Superior temporal gyrus (tissue), 1 donor: ENCODE measurements at regions not wholly inside any gene's neighbourhood (a gene's known extent, or its start where the extent isn't known, plus 50 kb on each side); places are given as distances from the start of the nearest gene placed in this dataset.

Source experiments
- DNase-seq: peaks from one replicate; pipeline ENCODE4 v3.0.0-alpha.2; 2016; ENCODE audit errors: extremely low spot score

DNA sequence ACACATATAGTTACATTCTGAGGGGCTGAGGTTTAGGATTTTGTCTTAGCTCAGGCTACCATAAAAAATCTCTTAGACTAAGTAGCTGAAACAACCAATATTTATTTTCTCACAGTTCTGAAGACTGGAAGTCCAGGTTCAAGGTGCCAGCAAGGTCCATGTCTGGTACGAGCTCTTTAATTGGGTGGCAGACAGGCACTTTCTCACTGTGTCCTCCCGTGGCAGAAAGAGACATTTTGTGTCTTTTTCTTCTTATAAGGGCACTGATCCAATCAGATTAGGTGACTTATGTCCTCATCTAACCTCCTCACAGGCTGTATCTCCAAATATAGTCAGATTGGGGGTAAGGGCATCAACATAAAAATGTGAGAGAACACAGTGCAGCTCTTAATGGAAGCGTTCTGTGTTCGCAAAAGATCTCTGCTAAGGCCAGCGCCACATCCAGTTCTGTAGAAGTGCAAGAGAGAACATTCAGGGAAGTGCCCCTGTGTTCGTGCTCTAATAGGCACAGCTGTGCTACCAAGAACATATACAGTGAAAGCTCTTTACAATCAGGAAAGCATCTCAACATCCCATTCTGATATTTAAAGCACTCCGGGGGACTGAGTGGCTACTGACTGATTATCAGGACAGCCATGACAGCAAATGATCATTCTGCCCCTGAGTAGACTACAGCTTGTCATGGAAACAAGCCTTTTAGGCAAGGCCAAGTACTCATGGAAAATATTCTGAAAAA lies 819.2 kb downstream of the LIG4 start:
- no peak for DNase-seq

- no peak for DNase-seq
These were observed 823.1 kb downstream of the LIG4 start for GRCh38 chr13:107392205-107392604.

DNA sequence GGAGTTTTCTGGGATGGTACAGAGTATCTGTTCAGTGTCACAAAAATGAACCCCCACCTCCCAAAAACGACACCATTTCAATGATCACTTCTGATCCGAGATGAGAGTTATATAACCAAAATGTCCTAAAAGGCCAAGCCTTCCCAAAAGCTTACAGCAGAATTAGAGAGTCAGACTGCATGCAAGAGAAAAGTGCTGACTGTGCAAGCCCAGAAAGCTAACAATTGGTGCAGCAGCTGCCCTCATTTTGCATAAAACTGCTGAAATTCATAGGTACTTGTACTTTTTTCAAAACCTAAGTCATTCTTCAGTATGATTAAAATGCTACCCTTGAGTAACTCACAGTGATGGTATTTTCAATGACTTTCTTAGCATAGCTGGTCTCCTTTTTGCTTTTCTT lies 819.6 kb upstream of the ARGLU1 start:
- DNase-seq: no peak

GRCh38 chr13:107379407-107380155 lies 811.6 kb upstream of the ARGLU1 start:
- DNase-seq: no peak

DNA sequence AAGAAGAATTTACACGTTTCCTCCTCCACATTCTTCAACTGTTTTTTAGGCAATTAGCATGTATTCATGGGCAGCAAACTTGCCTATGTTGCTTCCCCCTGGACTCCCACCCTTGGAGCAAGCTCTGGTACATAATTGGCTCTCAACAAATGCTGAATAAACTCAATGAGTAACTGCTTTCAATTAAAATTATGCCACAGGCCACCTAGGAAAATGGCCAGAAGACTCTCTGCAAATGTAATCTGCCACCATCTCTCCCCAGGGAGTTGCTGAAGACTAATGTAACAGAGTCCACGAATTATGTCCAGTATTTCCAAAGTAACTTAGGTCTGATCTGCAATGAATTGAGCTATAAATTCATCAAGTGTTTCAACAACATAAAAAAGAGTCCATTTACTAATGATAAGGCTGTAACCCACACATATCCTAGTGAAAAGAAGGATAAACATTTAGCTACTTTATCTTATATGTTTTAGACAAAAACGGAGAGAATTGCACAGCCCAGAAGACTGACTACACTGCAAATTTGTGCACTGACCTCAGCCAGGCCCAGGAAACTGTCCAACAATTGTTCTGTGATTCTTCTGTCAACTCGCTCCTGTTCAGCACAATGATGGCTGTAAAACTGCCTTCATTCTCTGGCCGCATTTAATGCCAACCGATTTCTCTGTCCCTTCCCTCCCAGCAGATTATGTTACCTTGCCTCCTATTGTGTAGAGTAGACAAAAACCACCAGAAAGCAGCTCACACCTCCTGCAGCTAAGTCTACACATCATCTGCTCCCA lies 808.6 kb upstream of the ARGLU1 start:
- peak; percentile 66 for DNase-seq

GRCh38 chr13:107375701-107376340 lies 807.9 kb upstream of the ARGLU1 start:
- DNase-seq: no peak

- no peak for DNase-seq
These were observed 806.1 kb upstream of the ARGLU1 start for GRCh38 chr13:107374038-107374437.

DNA sequence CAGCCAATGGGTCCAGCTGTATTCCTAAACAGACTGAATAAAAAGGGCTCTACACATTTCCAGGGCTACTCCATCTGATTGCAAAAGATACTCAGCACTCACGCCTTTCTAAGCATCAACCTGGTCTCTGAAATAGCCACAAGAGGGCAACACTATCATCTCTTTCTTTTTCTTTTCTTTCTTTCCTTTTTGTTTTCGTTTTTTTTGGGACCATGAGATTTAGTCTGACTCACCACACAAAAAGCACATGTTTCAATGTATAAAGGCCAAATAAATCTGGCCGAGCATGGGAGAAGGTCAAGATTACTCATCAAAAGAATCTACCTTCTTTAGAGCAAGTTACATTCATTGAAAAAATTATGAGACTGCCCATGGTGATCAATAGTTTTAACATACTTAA lies 805.6 kb upstream of the ARGLU1 start:
- peak; percentile 81 for DNase-seq

GRCh38 chr13:107370015-107370785 lies 802.3 kb upstream of the ARGLU1 start:
- peak; percentile 43 for DNase-seq

DNA sequence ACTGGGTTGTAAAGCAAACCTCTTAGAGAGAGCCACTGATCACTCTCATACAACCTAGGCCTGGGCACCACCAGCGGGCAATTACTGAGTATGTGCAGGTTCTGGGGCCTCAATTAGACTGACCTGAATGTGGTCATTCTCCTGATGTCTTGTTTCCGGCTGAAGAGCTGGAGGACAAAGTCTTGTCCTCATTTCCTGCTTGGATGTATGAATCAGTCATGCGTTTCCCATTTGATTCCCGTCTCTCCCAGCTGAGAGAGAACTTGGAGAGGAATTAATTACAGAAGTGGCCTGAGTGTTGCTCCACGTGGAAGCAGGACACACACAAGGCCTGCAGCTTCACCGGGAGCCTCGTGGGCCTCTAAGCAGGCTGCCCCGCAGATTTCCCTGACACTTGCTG lies 799.3 kb upstream of the ARGLU1 start:
- no peak for DNase-seq

DNA sequence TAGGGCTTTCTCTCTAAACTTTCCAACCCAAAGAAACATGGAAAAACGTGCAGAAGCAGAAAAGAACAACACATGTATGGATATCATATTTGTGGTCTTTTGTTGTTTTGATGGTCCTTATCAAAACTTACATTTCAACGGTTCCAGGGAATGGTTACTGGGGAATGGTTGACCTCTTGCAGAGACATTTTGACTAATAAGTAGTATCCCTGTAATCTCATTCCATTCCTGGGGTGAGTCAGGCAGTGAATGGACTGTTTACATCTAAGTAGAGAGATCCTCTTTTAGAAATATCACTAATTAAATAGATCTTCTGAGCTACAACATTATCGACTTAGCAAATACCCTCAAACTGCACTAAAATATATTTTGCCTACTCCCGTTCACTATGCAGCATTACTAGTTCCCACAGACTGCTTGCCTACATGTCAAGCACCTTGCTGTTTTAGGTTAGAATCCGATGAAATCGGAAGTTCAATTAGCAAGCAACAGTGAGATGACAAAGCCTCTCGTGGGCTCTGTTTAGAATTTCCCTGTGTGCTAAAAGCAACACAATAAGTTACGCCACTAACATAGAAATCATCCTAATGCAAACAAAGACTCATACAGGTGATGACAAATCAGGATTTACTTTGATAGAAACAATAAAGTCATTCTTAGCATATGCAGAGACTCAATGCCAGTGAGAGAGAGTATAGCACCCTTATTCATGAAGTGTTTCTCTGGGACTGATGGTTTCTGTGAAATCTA lies 797.7 kb upstream of the ARGLU1 start:
- DNase-seq: no peak

DNA sequence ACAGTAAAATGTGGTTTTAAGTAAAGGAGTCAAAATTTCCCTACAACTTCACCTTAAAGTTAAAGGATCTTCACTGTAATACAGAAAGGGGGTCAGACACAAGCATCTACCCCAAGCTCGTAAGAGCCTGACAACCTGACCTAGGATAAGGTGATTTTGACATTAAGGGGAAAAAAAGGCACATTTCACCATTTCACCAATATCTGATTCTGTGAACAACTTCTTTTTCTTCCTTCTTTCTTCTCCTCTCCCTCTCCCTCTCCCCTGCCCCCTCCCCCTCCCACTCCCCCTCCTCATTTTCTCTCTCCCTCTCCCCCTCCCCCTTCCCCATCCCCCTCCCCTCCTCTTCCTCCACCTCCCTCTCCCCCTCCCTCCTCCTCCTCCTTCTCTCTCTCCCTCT lies 796.7 kb upstream of the ARGLU1 start:
- no peak for DNase-seq

DNA sequence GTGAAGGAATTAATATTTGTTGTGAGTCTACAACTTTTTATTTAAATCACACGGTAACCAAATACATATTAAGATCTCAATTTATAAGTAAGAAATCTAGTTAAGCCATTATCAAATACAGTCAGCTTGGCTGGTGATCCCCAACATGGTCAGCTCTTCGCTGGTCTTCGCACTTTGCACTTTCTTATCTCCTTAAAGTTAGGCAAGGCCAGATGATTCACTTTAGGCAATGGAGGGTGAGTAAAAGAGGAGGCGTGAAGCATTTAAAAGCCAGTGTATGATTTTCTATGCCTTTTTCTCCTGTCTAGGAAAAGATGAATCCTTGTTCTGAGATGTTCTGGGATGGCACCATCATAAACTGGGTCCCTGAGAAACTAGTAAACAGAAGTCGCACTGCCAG lies 793.7 kb upstream of the ARGLU1 start:
- DNase-seq: no peak

DNA sequence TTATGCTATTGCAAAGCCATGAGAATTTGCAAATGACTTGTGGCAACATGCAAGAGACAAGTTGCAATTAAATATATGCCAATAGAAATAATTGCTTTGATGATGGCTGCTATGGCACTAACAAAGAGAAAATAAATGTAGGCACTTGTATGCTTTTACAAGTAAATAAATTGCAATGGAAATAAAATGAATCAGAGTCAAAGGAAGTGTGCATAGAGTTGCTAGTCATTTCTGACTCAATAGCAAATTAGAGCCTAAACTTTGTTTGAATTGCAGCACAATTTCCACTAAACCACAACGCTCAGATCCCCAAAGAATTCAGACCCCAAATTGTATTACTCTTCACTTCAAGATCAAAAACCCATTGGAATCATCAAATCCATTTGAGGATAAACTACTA lies 792.1 kb upstream of the ARGLU1 start:
- no peak for DNase-seq

DNA sequence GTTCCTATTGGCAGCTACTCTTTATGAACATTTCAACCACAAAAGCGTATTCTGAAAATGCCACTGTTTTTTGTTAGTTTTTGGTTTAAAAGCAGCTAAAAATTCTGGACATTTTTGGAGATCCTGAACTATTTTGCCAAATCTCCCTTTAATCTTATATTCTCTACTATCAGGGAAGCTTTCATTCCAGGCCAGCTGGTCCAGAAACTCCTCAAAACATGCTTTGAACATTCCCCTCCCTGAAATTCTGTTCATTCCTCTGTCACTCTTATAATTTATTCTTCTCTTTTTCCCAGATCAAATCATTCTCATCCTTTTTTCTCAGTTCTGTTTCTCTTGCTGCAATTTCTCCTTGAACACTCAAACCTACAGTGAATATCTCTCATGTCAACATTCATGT lies 790.9 kb upstream of the ARGLU1 start:
- no peak for DNase-seq

GRCh38 chr13:107351305-107351704 lies 783.4 kb upstream of the ARGLU1 start:
- DNase-seq: peak; percentile 31

- DNase-seq: no peak
These were observed 781.0 kb upstream of the ARGLU1 start for GRCh38 chr13:107348925-107349324.

DNA sequence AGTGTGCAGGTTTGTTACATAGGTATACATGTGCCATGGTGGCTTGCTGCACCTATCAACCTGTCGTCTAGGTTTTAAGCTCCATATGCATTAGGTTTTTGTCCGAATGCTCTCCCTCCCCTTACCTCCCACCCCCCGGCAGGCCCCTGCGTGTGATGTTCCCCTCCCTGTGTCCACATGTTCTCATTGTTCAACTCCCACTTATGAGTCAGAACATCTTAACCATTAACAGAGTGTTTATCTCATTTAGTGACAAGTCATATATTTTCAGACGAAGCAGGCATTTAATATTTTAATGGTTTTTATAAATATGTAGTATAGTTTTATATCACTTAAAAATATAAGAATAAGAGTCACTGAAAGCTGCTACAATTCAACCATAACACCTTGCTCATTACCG lies 780.5 kb upstream of the ARGLU1 start:
- no peak for DNase-seq

DNA sequence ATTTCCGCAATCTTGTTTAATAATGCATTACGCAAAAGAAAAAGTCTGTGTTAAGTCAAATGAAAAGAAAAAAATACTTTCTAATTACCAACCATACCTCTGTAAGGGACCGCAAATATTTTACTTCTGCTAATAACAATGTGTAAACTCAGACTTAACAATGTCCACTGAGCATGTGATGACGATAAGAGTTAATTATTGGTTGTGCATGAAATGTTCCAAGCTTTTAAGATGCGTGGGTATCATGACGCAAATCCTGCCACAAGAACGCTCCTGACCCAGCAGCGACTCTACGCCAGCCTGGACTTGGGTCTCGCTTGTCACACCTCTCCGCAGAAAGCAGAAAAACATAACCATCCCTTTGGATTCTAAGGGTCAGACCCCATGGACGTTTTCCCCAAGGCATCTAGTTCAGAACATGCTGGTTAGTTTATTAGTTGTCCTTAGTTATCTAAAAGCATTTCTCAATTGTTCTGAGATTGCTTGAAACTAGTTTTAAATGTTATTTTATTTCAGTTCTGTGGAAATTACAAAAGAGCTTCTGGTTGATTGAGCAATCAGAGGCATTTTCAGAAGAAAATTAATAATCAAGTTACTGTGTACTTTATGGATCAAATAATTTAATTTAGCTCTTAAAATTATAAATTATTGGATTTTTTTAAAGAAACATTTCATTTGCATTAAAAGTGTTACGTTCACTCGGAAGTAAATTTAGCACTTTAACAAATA lies 779.9 kb upstream of the ARGLU1 start:
- no peak for DNase-seq

DNA sequence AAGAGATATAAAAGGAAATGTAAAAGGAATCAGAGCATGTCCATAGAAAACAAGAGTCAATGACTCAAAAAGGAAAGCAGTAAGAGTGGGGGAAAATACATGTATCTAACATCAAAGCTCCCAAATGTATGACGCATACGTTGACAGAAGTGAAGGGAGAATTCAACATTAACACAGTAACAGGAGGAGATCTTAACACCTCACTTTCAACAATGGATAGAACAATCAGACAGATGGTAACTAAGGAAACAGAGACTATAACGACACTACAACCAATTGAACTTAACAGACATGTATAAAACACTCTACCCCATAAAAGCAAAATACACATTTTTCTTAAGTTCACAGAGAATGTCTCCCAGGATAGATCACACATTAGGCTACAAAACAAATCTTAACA lies 774.8 kb upstream of the ARGLU1 start:
- DNase-seq: no peak
